Neural progenitor cell (in vitro differentiated cells): ENCODE measurements at regions not wholly inside any gene's neighbourhood (a gene's known extent, or its start where the extent isn't known, plus 50 kb on each side); places are given as distances from the start of the nearest gene placed in this dataset.

Experiments used
- DNase-seq: peaks from one replicate; pipeline ENCODE4 v3.0.0-alpha.2; 2016; ENCODE audit warnings: low spot score
- H2AFZ ChIP-seq: fragments of 200-600 bp; sonication (generic); replicated peaks from 2 replicates; pipeline ENCODE4 v1.6.1; 2016; ENCODE audit warnings: antibody characterized with exemption
- H3F3A ChIP-seq: fragments of 200-600 bp; sonication (generic); 2 replicates; pipeline ENCODE4 v1.6.1; 2016; ENCODE audit warnings: antibody characterized with exemption, low read depth
- H3K27ac ChIP-seq: fragments of 200-600 bp; sonication (generic); 2 replicates; pipeline ENCODE4 v1.5.1; 2016; ENCODE audit warnings: mild to moderate bottlenecking
- H3K27me3 ChIP-seq: fragments of 200-600 bp; sonication (generic); 2 replicates; pipeline ENCODE4 v1.6.1; 2016; ENCODE audit warnings: mild to moderate bottlenecking, moderate library complexity
- H3K36me3 ChIP-seq: fragments of 200-600 bp; sonication (generic); 2 replicates; pipeline ENCODE4 v1.5.1; 2016
- H3K4me1 ChIP-seq: fragments of 200-600 bp; sonication (generic); 2 replicates; pipeline ENCODE4 v1.6.1; 2016; ENCODE audit warnings: mixed run types
- H3K4me2 ChIP-seq: fragments of 200-600 bp; sonication (generic); 2 replicates; pipeline ENCODE4 v1.6.1; 2016
- H3K4me3 ChIP-seq: fragments of 200-600 bp; sonication (generic); 2 replicates; pipeline ENCODE4 v1.5.1; 2016
- H3K79me2 ChIP-seq: fragments of 200-600 bp; sonication (generic); 2 replicates; pipeline ENCODE4 v1.6.1; 2016; ENCODE audit warnings: low read depth
- H3K9ac ChIP-seq: fragments of 200-600 bp; sonication (generic); 2 replicates; pipeline ENCODE4 v1.6.1; 2016
- H3K9me3 ChIP-seq: fragments of 200-600 bp; sonication (generic); 2 replicates; pipeline ENCODE4 v1.5.1; 2016; ENCODE audit warnings: low read depth
- H4K20me1 ChIP-seq: fragments of 200-600 bp; sonication (generic); 2 replicates; pipeline ENCODE4 v1.6.1; 2016; ENCODE audit warnings: low read depth
- H3K27ac Mint-ChIP-seq: 3 replicates; pipeline ENCODE4 v1.8.0; 2021; ENCODE audit warnings: mixed read lengths
- H3K27me3 Mint-ChIP-seq: 2 replicates; pipeline ENCODE4 v1.8.0; 2022; ENCODE audit warnings: low read depth, mild to moderate bottlenecking, inconsistent platforms, moderate library complexity, mixed read lengths; ENCODE audit not compliant: insufficient read depth
- H3K36me3 Mint-ChIP-seq: 3 replicates; pipeline ENCODE4 v1.8.0; 2021; ENCODE audit warnings: mixed read lengths
- H3K4me1 Mint-ChIP-seq: 3 replicates; pipeline ENCODE4 v1.8.0; 2021; ENCODE audit warnings: mixed read lengths
- H3K4me3 Mint-ChIP-seq: 3 replicates; pipeline ENCODE4 v1.8.0; 2021; ENCODE audit warnings: mild to moderate bottlenecking, moderate library complexity, mixed read lengths
- H3K9me3 Mint-ChIP-seq: 3 replicates; pipeline ENCODE4 v1.8.0; 2020; ENCODE audit warnings: mixed read lengths
- CTCF ChIP-seq: fragments of 200-600 bp; sonication (generic); IDR thresholded peaks from 2 replicates; pipeline ENCODE4 v1.5.1; 2017; ENCODE audit warnings: antibody characterized with exemption, mild to moderate bottlenecking
- EZH2 ChIP-seq: fragments of 200-600 bp; sonication (generic); IDR thresholded peaks from 2 replicates; pipeline ENCODE4 v1.6.1; 2017; ENCODE audit warnings: antibody characterized with exemption, mild to moderate bottlenecking, moderate library complexity
- EZH2phosphoT487 ChIP-seq: fragments of 200-600 bp; sonication (generic); IDR thresholded peaks from 2 replicates; pipeline ENCODE4 v1.6.1; 2017; ENCODE audit warnings: antibody characterized with exemption

GRCh38 chr3:117645561-117646242 is 936.1 kb downstream of the TUSC7 start:
- Histone ChIP-seq H3F3A (no peaks in the 10 kb centered on the region), H3K27me3 (no peaks in the 10 kb centered on the region), H3K36me3 (no peaks in the 10 kb centered on the region), H2AFZ (no peak overlapping the region), H3K79me2 (no peaks in the 10 kb centered on the region), H3K9me3 (no peaks in the 10 kb centered on the region), H3K4me3 (no peak overlapping the region), H3K4me2 (no peak overlapping the region), H3K9ac (no peak overlapping the region), H3K27ac (no peak overlapping the region), H4K20me1 (no peaks in the 10 kb centered on the region), H3K4me1 (peaks cover 8% of the 10 kb centered on the region)
- DNase-seq, result no peak
- H3K27ac Mint-ChIP-seq, result no peak overlapping the region
- peaks cover 5% of the 10 kb centered on the region for H3K27me3 Mint-ChIP-seq
- no peak overlapping the region for H3K4me3 Mint-ChIP-seq
- H3K36me3 Mint-ChIP-seq, result no peaks in the 10 kb centered on the region
- no peaks in the 10 kb centered on the region for H3K9me3 Mint-ChIP-seq
- peaks cover 2% of the 10 kb centered on the region for H3K4me1 Mint-ChIP-seq
- TF ChIP-seq EZH2 (no peak), CTCF (no peak), EZH2phosphoT487 (no peak)

GRCh38 chr3:117647435-117647834 is 937.9 kb downstream of the TUSC7 start:
- no peak for DNase-seq
- no peaks in the 10 kb centered on the region for H3K79me2 ChIP-seq
- no peaks in the 10 kb centered on the region for H4K20me1 ChIP-seq
- no peaks in the 10 kb centered on the region for H3K27me3 ChIP-seq
- Mint-ChIP-seq H3K4me3 (no peak overlapping the region), H3K27ac (no peak overlapping the region), H3K36me3 (no peaks in the 10 kb centered on the region), H3K27me3 (peaks cover 5% of the 10 kb centered on the region), H3K9me3 (no peaks in the 10 kb centered on the region), H3K4me1 (peaks cover 5% of the 10 kb centered on the region)
- H3K36me3 ChIP-seq, result no peaks in the 10 kb centered on the region
- no peaks in the 10 kb centered on the region for H3K9me3 ChIP-seq
- H3K9ac ChIP-seq, result no peak overlapping the region
- H3K4me1 ChIP-seq, result peaks cover 14% of the 10 kb centered on the region
- H2AFZ ChIP-seq, result no peak overlapping the region
- no peak overlapping the region for H3K4me2 ChIP-seq
- H3K4me3 ChIP-seq, result no peak overlapping the region
- H3K27ac ChIP-seq, result no peak overlapping the region
- H3F3A ChIP-seq, result no peaks in the 10 kb centered on the region
- no peak for TF ChIP-seq EZH2
- no peak for TF ChIP-seq EZH2phosphoT487
- no peak for TF ChIP-seq CTCF

- Histone ChIP-seq H3K4me1 (peaks cover 26% of the 10 kb centered on the region), H3K79me2 (no peaks in the 10 kb centered on the region), H3K27me3 (no peaks in the 10 kb centered on the region), H3K36me3 (no peaks in the 10 kb centered on the region), H3F3A (peaks cover 8% of the 10 kb centered on the region), H3K4me3 (no peak overlapping the region), H2AFZ (no peak overlapping the region), H3K27ac (no peak overlapping the region), H4K20me1 (no peaks in the 10 kb centered on the region), H3K9me3 (no peaks in the 10 kb centered on the region), H3K4me2 (peak overlapping the region; percentile 2), H3K9ac (no peak overlapping the region)
- H3K27ac Mint-ChIP-seq, result no peak overlapping the region
- H3K9me3 Mint-ChIP-seq, result no peaks in the 10 kb centered on the region
- no peak for DNase-seq
- no peak overlapping the region for H3K4me3 Mint-ChIP-seq
- no peak for TF ChIP-seq EZH2phosphoT487
- no peak for TF ChIP-seq EZH2
- no peak for TF ChIP-seq CTCF
- no peaks in the 10 kb centered on the region for H3K27me3 Mint-ChIP-seq
- H3K36me3 Mint-ChIP-seq, result no peaks in the 10 kb centered on the region
- peaks cover 12% of the 10 kb centered on the region for H3K4me1 Mint-ChIP-seq
Observed at GRCh38 chr3:117651246-117651645, 941.7 kb downstream of the TUSC7 start.
